HG02642 (cell line): ENCODE measurements at regions not wholly inside any gene's neighbourhood (a gene's known extent, or its start where the extent isn't known, plus 50 kb on each side); places are given as distances from the start of the nearest gene placed in this dataset.

Experiments
- ATAC-seq: cut with Tn5 transposase; IDR thresholded peaks from one replicate; pipeline ENCODE4 v1.9.1; 2021; ENCODE audit warnings: mild to moderate bottlenecking; ENCODE audit not compliant: unreplicated experiment, poor library complexity

GRCh38 chr20:51223183-51223720, 200.3 kb upstream of the KCNG1 start:
- no peak for ATAC-seq

- no peak for ATAC-seq
These were observed 199.0 kb upstream of the KCNG1 start for GRCh38 chr20:51221791-51222408.

- no peak for ATAC-seq
These were observed 198.2 kb upstream of the KCNG1 start for GRCh38 chr20:51221103-51221502.

DNA sequence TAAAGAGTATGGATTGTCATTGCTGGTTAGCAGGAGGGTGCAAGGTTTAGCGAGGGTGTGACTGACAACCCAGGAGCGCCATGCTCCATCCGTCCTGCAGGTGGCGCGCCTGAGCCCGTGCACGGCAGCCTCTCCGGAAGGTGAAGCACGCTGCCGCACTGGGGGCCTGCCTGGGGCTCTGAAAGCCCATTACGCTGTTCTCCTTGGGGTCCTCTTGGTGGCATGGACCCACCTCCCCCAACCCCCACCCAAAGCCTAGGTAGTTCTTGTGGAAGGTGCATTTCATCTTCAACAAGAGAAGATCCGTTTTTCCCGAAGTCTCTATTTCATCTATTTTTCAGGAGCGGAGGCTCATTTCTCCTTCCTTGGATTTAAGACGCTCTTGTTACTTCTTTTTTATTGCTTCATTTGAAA, 197.4 kb upstream of the KCNG1 start:
- ATAC-seq, result no peak

GRCh38 chr20:51219544-51219943, 196.6 kb upstream of the KCNG1 start:
- ATAC-seq, result no peak

DNA sequence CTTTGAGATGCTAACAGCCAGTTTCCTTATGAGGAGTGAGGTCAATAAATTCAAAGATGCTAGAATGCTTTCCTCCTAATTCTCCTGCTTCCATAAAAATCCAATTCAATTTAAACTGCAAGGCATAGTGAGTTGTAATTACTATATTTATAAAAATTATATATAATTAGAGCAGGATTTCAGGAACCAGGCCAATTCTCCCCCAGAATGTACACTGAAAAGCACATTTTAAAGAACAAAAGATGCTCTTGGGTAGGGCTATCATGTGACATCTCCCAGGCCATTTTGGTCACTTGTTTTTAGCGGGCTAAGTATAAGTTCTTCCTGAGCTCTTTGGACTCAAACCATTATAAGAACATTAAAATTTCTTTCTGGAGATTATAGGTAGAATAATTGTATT, 195.7 kb upstream of the KCNG1 start:
- no peak for ATAC-seq

DNA sequence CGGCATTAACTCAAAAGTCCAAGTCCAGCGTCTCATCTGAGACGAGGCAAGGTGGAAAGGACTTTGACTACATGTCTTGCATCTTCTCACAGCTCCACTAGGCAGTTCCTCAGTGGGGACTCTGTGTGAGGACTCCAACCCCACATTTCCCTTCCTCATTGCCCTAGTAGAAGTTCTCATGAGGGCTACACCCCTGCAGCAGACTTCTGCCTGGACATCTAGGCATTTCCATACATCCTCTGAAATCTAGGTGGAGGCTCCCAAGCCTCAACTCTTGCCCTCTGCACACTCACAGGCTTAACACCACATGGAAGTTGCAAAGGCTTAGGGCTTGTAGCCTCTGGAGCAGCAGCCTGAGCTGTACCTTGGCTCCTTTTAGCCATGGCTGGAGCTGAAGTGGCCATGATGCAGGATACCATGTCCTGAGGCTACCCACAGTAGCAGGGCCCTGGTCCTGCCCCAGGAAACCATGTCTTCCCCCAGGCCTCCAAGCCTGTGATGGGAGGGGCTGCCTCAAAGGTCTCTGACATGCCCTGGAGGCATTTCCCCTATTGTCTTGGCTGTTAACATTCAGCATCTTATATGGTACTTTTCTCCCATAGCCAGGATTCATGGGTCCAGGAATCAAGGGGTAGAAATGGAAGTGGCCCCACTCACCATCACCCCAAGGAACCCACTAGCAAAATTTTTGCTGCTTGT, 194.6 kb upstream of the KCNG1 start:
- ATAC-seq, result no peak

DNA sequence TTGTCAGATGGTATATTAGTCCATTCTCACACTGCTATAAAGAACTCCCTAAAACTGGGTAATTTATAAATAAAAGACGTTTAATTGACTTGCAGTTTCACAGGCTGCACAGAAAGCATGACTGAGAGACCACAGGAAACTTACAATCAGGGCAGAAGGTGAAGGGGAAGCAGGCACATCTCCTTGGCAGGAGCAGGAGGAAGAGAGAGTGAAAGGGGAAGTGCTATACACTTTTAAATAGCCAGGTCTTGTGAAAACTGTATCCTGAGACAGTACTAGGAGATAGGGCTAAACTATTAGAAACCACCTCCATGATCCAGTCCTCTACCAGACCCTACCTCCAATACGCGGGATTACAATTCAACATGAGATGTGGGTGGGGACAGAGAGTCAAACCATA, 193.9 kb upstream of the KCNG1 start:
- no peak for ATAC-seq

DNA sequence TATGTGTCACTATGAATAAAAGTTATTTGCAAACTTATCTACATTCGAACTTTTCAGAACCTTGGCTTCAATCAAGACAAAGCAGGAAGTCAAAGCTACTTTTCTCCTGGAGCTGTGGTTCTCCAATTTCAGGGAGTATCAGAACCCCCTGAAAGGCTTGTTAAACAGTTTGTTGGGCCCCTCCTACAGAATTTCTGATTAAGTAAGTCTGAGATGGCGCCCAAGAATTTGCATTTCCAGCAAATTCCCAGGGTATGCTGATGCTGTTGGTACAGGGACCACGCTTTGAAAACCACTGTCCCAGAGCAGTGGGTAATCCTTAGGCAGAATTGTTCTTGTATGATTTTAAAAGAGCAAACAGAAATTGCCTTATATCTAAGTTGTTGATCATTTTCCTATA, 189.9 kb upstream of the KCNG1 start:
- ATAC-seq, result no peak

DNA sequence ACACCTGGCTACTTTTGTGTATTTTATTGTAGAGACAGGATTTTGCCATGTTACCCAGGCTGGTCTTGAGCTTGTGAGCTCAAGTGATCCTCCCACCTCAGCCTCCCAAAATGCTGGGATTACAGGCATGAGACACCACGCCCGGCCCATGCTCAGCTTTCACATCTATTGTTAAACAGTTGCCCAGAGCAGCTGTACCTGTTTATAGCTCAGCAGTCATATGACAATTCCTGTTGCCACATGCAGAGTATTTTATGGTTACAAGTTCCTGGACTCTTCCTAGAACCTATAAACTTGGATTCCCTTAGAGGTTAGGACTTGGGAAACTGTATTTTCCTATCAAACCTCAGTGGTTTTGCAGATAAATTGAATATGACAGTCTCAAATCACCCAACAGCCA, 188.3 kb upstream of the KCNG1 start:
- ATAC-seq, result no peak

DNA sequence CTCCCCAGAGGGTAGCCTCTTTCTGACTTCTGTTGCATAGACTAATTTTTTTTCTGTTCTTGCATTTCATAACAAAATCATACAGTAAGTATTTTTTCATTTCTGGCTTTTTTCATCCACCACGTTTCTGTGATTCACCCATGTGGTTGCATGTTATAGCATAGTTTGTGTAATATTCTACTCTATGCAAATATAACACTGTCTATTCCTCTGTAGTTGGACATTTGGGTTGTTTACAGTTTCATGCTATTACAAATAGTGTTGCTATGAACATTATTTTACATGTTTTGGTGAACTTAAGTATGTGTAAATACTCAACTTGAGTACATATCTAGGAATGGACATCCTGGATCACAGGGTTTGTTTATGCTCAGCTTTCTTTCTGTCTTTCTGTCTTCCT, 187.2 kb upstream of the KCNG1 start:
- no peak for ATAC-seq

- no peak for ATAC-seq
These were observed 185.3 kb upstream of the KCNG1 start for GRCh38 chr20:51208162-51208561.

GRCh38 chr20:51206032-51206662, 183.2 kb upstream of the KCNG1 start:
- ATAC-seq, result no peak

GRCh38 chr20:51204794-51205193, 181.9 kb upstream of the KCNG1 start:
- ATAC-seq, result no peak

DNA sequence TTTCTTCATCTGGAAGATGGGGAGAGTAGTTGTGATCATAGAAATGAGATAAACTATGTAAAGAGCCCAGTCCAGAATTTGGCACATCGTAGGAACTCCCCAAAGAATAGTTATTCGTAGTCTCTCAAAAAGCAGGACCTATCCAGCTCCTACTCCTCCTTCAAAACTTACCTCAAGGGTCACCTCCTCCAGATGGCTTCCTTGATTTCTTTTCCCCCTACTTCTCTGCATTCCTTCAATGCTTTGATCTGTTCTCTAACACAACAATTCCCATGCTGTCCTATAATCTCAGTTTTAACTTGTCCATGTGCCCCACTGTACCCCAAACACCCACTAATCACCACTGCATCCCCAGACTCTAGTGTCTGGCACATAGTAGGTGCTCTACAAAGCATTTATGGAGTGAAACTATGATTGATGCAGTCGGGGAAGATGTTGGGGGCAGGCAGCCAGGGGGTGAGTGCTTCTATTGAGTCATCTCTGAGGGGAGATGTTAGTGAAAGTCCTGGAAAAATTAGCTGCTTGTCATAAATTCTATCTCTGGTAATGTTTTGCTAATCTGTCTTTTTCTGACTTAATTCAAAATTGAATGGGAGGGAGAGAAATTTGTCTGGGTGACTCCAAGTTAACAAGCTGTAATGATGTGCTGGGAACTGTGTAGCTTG, 181.3 kb upstream of the KCNG1 start:
- ATAC-seq, result no peak

- no peak for ATAC-seq
These were observed 179.4 kb upstream of the KCNG1 start for GRCh38 chr20:51202304-51202703.

DNA sequence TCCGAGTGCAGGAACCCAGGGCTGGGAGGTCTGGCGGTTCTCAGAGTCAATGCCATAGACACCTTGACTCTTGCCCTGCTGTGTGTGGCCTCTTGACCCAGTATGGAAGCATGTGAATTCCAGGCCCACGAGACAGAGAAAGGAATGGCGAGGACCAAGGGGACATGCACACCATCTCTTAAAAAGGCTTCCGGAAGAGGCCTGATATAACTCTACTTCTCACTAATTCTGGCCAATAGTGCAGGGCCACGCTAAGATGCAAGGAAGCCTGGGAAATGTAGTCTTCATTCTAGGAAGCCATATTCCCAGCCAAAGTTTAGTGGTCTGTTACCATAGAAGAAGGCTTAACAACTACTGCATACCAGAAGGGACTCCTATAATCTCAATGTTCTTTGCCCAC, 177.0 kb upstream of the KCNG1 start:
- ATAC-seq, result no peak

- ATAC-seq, result no peak
These were observed 176.1 kb upstream of the KCNG1 start for GRCh38 chr20:51198876-51199523.

- ATAC-seq, result no peak
These were observed 175.3 kb upstream of the KCNG1 start for GRCh38 chr20:51198238-51198637.

DNA sequence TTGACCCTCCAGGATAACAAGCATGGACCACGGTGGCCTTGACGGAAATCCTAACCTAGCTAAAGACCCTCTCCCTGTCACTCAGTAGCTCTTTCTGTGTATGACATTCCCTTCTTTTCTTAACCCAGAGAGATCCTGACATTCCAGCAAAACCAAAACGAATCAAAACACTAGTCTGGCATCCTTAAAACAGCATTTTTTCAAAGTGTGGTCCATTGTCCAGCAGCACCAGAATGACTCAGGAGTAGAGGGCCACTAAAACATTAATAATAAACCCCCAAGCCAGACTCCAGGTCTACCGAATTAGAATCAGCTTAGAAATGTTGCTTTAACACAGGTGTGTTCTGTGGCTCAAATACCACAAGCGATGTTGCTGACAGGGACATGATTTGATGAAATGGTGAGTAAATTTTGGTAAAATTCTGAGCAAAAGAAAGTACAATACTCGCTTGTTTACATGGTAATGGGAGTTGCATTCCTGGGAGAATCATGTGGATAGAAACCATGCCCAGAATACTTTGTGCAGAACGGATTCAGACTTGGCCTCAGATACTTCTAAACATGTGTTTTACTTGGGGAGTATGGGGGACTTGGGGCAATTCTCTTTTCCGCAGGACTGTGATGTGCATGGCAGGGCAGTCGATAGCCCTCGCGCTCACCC, 174.2 kb upstream of the KCNG1 start:
- ATAC-seq, result no peak
